ENCODE measurements at regions not wholly inside any gene's neighbourhood (a gene's known extent, or its start where the extent isn't known, plus 50 kb on each side); places are given as distances from the start of the nearest gene placed in this dataset.

- TF ChIP-seq EZH2 (IDR thresholded peaks at IDR 0.05) (no peak), CTCF (IDR thresholded peaks at IDR 0.05 in 2 of 3, conservative IDR thresholded peaks at IDR 0.05 in 1 of 3; ENCODE audit: borderline replicate concordance in 1 of 3, insufficient read depth in 1 of 3, low read depth in 2 of 3, low read length in 2 of 3) (no peak), YY1 (IDR thresholded peaks at IDR 0.05; ENCODE audit: extremely low read depth, insufficient replicate concordance, low read depth, low read length) (no peak), POLR2A (IDR thresholded peaks at IDR 0.05; ENCODE audit: borderline replicate concordance, extremely low read depth, insufficient read depth, insufficient read length) (no peak), POLR2AphosphoS5 (IDR thresholded peaks at IDR 0.05; ENCODE audit: low read depth, low read length) (no peak), EZH2phosphoT487 (IDR thresholded peaks at IDR 0.05; ENCODE audit: borderline replicate concordance) (no peak), ZNF274 (IDR thresholded peaks at IDR 0.05; ENCODE audit: low read depth, low read length) (no peak), ZBTB33 (IDR thresholded peaks at IDR 0.05; ENCODE audit: extremely low read depth, insufficient replicate concordance, low read length) (no peak), SRF (IDR thresholded peaks at IDR 0.05; ENCODE audit: low read depth) (no peak), MAX (IDR thresholded peaks at IDR 0.05) (no peak), REST (IDR thresholded peaks at IDR 0.05; ENCODE audit: low read depth) (no peak)
These were observed 147.8 kb upstream of the MMADHC start for GRCh38 chr2:149735237-149735958.
